HG03558 (cell line): ENCODE measurements at regions not wholly inside any gene's neighbourhood (a gene's known extent, or its start where the extent isn't known, plus 50 kb on each side); places are given as distances from the start of the nearest gene placed in this dataset.
"Not testable (repeated sequence)": the region's sequence is repeated elsewhere in the genome, so short reads cannot be mapped to it uniquely, and the experiment has no call there.

Source experiments
- ATAC-seq: cut with Tn5 transposase; IDR thresholded peaks from one replicate; pipeline ENCODE4 v1.9.1; 2021; ENCODE audit warnings: moderate number of reproducible peaks; ENCODE audit not compliant: unreplicated experiment; ENCODE audit errors: extremely low read depth

DNA sequence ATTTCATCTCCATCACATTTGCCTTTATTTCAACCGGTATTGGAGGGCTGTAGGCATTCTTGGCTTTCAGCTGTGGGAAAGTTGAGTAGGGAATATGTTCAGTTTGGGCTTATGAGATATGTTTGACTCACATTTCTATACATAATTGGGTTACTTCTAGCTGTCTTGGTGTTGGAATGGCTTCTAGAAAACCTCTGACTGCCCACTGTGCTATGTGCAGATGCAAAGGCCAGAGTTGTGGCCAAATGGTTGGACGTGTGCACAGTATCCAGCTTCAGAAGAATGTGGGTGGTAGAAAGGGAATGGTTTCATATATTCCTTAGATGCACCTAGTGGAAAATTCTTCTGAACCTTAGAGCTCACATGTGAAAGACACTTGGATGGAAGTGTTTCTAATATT, 92.6 kb upstream of the H2AZ1 start:
- ATAC-seq = no peak

DNA sequence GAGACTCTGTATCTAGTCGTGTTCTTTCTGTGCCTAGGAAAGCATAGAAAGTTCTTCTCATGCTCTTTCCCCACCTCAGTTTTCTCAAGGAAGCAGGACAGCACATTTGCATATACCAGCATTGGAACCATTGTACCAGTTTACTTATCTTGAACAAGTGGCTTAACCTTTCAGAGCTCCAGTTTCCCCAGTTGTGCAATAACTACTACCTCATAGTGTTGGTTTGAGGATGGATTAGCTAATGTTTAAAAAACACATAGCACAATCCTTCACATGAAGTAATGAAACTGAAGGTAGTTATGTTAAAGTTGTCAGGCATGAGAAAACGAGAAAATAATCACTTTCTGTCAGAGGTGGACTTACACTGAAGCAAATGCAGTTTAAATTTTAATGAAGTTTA, 92.2 kb upstream of the H2AZ1 start:
- no peak for ATAC-seq

DNA sequence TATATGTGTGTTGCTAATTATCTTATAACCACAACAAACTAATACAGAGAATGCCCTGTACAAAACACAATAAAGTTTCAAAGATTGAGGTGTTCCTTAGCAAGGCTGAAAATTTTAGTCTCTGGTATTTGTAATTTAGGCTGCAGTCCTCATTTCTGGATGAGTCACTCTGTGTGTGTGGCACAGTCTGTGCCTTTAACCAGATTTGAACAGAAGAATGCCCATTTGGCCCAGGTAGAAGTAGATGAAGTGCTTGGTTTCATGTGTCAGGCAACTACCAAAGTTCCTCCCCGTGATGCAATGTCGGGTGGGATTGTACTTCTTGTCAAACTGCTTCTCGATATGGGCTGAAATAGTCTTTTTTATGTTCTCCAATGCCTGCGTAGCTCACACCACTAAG, 91.6 kb upstream of the H2AZ1 start:
- no peak for ATAC-seq

DNA sequence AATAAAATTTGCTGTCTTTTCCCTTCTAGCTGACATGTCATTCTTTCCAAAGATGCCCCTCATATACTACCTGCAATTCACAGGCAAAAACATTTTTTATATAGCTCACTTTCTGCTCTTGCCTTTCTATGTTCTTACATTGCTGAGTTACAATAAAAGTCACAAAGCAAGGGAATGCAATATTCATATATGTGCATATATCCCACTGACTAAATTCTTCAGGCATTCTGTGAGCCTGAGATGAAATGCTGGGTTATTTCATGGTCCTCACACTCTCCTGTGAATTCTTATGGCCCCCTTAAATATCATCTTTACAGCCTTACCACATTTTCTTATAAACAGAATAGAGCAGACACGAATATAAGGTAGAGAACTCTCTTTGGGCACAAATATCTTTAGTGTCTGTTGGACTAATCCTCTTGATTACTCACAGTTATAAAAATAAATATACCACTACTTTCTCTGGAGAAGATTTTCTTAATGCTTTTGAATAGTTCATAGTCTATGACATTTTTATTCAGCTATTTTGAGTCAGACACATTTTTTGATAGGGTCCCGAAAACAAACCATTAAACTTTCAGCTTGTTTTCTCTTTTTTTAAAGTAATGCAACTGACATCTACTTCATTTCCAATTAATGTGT, 84.1 kb upstream of the H2AZ1 start:
- no peak for ATAC-seq

DNA sequence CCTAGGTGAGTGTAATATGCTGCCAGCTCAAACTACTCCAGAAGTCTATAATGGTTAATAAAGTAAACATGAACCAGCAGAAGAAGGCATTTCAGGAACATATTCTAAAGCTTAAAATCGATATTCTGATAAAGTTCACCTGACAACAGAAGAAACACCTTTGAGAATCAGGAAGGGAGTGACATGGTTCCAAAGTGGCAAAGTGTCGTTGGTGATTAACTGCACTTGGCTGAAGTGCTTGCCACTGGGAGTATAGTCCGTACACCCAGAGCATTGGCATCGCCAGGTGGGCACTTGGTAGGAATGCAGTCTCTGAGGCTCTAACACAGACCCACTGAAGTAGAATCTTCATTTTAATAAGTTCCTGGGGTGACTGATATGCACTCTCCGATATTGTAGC, 76.0 kb upstream of the H2AZ1 start:
- no peak for ATAC-seq

DNA sequence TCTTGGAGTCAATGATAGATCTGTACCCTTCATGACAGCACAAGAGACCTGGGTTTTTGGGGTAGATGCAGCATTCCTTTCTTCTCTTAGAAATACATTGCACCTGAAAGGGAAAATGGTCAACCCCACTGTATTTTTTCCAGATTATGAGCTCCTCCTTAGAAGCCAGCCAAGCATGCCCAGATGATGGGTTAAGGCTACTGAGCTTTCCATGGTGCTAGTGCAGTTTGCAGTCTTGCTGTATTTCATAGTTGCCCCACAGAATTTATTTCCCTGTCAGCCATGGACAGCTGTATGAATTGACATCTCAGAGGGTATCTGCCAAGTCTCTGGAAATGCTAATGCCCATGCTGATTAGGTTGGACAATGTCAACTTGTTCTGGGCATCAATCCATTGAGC, 73.7 kb upstream of the H2AZ1 start:
- ATAC-seq = no peak

DNA sequence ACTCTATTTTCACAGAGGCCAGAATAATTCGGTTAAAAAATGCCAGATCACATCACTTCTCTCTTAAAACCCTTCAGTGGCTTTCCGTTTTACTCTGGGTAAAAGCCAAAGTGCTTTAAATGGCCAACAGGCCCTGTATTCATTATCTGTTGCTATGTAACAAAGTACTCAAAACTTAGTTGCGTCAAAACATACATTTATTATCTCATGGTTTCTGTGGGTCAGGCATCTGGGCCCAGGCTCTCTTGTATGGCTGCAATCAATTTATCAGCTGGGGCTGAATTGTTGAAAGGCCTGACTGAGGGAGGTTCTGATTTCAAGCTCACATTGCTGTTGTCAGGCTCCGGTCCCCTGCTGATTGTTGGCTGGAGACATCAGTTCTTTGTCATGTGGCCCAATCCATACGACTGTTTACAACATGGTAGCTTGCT, 72.7 kb upstream of the H2AZ1 start:
- ATAC-seq = no peak

DNA sequence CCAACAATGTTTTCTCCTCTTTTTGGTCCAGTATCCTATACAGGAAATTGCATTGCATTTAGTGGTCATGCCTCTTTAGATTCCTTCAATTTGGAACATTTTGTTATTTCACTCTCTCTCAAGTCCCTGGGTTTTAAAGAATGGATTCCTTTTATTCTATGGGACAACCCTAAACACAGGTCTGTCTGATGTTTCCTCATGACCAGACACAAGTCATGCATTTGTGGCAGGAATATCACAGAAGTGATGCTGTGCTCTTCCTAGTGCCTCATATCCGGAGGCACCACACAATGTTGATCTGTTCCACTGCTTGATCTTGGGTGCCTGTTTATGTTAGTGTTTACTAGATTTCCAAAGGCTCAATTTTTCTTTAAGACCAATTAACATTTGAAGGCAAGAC, 69.7 kb upstream of the H2AZ1 start:
- no peak for ATAC-seq

DNA sequence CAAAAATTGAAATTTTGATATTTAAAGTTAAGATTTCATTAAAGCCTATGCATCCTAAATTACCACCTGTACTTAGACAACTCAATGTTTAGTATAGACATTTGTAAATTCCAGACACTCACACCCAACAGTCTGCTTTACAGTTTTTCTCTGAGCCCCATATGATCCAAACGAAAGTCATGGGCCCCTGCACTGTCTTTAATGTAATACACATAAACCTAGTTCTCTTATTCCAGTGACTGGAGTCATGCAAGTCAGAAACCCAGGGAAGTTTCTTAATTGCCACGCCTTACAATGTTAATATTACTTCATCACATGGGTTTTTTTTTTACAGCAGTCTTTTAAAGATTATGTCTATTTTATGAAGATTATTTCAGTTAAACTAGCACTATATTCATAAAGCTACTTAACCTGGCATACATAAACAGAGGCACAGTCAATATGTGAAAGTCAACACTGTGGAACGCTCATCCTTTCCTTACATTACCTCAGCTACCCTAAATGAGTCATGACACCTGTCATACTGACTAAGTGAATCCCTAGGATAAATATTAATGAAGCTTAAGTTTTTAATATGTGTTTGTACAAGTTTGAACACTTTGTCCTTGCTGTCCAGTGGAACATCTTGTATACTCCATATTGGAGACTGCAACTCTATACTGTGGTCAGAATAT, 67.7 kb upstream of the H2AZ1 start:
- peak; percentile 90 for ATAC-seq

DNA sequence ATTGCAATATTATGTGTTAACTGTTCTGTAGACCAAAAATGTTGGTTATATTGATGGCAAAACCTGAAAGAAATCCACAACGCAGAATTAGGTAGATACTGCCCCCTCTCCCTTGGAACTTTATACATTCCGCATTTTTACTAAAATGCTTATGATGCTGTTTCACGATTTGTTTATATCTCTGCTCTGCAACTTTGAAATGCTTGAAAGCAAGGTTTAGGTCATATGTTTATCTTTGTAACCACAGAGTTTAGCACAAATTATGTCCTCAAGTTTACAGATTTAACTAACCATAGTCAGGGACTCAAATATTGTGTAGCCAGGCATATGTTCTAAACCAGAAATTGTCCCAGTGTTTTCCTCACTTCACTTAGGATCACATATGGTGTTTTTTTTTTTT, 66.1 kb upstream of the H2AZ1 start:
- ATAC-seq = no peak

DNA sequence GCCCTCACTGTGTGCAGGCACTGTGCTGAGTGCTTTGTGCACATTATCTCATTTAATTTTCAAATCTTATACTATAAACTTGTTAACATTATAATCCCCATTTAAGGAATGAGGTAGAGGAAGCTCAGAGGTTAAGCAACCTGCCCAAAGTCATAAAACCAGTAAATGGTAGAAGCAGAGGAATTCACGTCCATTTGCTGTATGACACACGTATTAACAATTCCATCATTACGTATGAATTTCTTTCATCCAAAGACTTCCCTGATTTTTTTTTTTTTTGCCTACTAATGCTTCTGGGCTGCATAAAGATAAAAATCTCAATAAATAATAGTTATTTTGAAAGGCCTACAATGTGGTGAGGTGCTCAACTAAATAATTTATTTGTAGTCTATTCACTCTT, 64.5 kb upstream of the H2AZ1 start:
- ATAC-seq = no peak

DNA sequence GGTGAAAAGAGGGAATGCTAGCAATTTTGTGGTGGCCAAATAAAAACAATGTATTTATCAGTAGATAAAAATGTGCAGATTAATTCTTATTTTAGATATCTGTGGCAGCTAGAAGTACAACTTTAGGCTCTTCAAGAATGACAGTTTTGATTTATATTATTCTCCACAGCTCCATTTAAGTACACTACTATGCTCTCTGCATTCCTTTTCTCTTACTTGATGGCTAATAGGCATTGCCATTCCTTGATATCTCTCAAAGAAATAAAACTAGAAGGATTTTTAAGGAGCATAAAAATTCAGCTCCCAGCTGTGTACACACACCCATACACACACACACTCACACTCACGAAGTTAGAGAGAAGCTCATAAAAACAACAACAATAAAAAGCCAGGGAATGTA, 59.4 kb upstream of the H2AZ1 start:
- no peak for ATAC-seq

DNA sequence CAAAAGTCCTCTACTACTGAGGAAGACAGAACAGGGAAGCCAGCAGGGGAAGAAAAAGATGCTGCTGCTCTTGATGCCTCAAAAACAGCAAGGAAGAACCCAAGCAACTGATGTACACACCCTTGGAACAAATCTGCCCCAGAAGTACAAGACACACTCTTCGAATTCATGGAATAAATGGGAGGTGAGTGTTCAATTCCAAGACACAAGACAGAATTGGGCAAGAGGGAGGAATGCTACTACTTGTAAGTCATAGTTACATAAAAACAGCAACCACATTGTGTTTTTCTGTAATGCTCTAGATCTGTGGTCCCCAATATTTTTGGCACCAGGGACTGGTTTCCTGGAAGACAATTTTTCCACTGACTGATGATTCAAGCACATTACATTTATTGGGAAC, 58.0 kb upstream of the H2AZ1 start:
- ATAC-seq = no peak

DNA sequence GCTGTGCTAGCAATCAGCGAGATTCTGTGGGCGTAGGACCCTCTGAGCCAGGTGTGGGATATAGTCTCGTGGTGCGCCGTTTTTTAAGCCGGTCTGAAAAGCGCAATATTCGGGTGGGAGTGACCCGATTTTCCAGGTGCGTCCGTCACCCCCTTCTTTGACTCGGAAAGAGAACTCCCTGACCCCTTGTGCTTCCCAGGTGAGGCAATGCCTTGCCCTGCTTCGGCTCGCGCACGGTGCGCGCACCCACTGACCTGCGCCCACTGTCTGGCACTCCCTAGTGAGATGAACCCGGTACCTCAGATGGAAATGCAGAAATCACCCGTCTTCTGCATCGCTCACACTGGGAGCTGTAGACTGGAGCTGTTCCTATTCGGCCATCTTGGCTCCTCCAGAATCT, 56.1 kb upstream of the H2AZ1 start:
- not testable (repeated sequence) for ATAC-seq
